GM06990 (cell line): ENCODE measurements at regions not wholly inside any gene's neighbourhood (a gene's known extent, or its start where the extent isn't known, plus 50 kb on each side); places are given as distances from the start of the nearest gene placed in this dataset.

Experiments used
- DNase-seq: peaks from one replicate; pipeline ENCODE4 v3.0.0-alpha.2; 2011; ENCODE audit not compliant: insufficient read length; ENCODE audit errors: extremely low read depth
- H3K27me3 ChIP-seq: replicated peaks from 2 replicates; pipeline ENCODE4 v1.6.0; 2011; ENCODE audit warnings: low read length; ENCODE audit not compliant: control insufficient read depth, insufficient read depth
- H3K36me3 ChIP-seq: 2 replicates; pipeline ENCODE4 v1.5.1; 2011; ENCODE audit warnings: low read length; ENCODE audit not compliant: control insufficient read depth, insufficient read depth
- H3K4me3 ChIP-seq: replicated peaks from 2 replicates; pipeline ENCODE4 v1.5.1; 2011; ENCODE audit warnings: low read depth, mild to moderate bottlenecking, control low read depth, low read length
- TF ChIP-seq, protein P1 (sequence below): IDR thresholded peaks from 2 replicates; pipeline ENCODE4 v1.5.1; 2011; ENCODE audit warnings: low read length, control low read depth, mild to moderate bottlenecking, inconsistent platforms; ENCODE audit not compliant: insufficient read depth, poor library complexity, severe bottlenecking

GRCh38 chr5:109574985-109575384 is 114.7 kb upstream of the MAN2A1 start:
- H3K4me3 ChIP-seq: no peak overlapping the region
- DNase-seq: no peak
- H3K27me3 ChIP-seq: no peaks in the 10 kb centered on the region; the same call in 1 of the 2 replicates
- TF ChIP-seq, protein P1, sequence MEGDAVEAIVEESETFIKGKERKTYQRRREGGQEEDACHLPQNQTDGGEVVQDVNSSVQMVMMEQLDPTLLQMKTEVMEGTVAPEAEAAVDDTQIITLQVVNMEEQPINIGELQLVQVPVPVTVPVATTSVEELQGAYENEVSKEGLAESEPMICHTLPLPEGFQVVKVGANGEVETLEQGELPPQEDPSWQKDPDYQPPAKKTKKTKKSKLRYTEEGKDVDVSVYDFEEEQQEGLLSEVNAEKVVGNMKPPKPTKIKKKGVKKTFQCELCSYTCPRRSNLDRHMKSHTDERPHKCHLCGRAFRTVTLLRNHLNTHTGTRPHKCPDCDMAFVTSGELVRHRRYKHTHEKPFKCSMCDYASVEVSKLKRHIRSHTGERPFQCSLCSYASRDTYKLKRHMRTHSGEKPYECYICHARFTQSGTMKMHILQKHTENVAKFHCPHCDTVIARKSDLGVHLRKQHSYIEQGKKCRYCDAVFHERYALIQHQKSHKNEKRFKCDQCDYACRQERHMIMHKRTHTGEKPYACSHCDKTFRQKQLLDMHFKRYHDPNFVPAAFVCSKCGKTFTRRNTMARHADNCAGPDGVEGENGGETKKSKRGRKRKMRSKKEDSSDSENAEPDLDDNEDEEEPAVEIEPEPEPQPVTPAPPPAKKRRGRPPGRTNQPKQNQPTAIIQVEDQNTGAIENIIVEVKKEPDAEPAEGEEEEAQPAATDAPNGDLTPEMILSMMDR: no peak
- H3K36me3 ChIP-seq: no peaks in the 10 kb centered on the region

DNA sequence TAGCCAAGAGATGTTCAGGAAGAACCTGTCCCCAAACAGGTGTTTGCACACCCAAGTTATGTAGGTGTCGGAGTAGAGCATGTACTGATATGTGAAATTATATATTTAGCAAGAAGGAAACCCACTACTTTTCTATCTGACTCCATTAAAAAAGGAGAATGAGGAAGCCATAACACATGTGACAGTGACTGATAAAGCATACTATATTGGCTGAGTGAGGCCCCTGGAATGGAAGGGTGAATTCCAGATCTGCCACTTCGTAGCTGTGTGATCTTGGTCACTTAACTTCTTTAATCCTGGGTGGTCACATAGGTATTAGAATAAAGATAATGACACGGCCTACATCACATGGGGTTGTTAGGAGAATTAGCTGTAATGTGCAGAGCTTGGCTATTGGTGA is 116.0 kb upstream of the MAN2A1 start:
- TF ChIP-seq, protein P1: no peak
- no peak for DNase-seq
- H3K27me3 ChIP-seq: no peaks in the 10 kb centered on the region; the same call in 1 of the 2 replicates
- H3K36me3 ChIP-seq: no peaks in the 10 kb centered on the region
- H3K4me3 ChIP-seq: no peak overlapping the region

DNA sequence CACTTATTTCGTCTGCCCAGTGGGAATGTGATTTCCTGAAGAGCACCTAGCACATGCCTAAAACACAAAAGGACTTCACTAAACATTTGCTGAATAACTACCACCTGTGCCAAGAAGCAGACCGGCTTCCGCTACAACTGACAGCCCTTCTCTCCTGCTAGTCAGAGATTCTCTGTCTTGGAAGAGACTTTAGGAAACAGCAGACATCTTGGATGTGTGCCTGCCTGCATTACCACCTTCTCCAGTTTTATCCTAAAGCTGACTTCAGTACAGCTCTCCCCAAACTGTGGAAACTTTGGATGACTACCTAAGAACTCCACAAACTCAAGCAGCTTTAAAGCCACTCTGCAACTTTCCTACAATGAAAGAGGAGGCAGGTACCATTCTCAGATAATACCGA is 116.5 kb upstream of the MAN2A1 start:
- Histone ChIP-seq H3K4me3 (no peak overlapping the region), H3K36me3 (no peaks in the 10 kb centered on the region)
- DNase-seq: no peak

GRCh38 chr5:109571785-109572184 is 117.9 kb upstream of the MAN2A1 start:
- no peak overlapping the region for H3K4me3 ChIP-seq
- DNase-seq: no peak
- H3K27me3 ChIP-seq: no peaks in the 10 kb centered on the region; the same call in 1 of the 2 replicates
- no peaks in the 10 kb centered on the region for H3K36me3 ChIP-seq
- TF ChIP-seq, protein P1: no peak

More for the DNA sequence above, 116.5 kb upstream of the MAN2A1 start:
- no peaks in the 10 kb centered on the region; the same call in 1 of the 2 replicates for H3K27me3 ChIP-seq
- TF ChIP-seq, protein P1: no peak

DNA sequence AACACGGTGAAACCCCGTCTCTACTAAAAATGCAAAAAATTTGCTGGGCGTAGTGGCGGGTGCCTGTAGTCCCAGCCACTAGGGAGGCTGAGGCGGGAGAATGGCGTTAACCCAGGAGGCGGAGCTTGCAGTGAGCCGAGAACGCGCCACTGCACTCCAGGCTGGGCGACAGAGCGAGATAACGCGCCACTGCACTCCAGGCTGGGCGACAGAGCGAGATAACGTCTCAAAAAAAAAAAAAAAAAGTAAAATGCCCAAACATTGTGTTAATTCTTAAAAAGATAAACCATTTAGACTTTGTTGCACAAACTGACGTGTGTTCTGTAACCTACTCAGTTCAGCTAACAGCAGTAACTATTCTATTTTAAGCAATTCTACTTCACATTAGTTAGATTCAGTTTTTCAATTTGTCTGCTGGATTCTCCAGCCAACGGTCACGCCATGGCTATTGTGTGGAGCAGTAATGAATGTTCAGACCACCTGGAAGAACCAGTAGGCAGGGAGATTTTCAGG is 119.3 kb upstream of the MAN2A1 start:
- H3K27me3 ChIP-seq: no peaks in the 10 kb centered on the region; the same call in 1 of the 2 replicates

More for the DNA sequence above, 119.3 kb upstream of the MAN2A1 start:
- DNase-seq: no peak
- no peak overlapping the region for H3K4me3 ChIP-seq
- TF ChIP-seq, protein P1: no peak
- H3K36me3 ChIP-seq: no peaks in the 10 kb centered on the region
